Peyer's patch (tissue), 4 donors: ENCODE measurements at regions not wholly inside any gene's neighbourhood (a gene's known extent, or its start where the extent isn't known, plus 50 kb on each side); places are given as distances from the start of the nearest gene placed in this dataset.

ENCODE experiments used
- POLR2A ChIP-seq, 2 donors: fragments of 450-650 bp; IDR thresholded peaks; one replicate each; pipeline ENCODE4 v1.5.1; 2017; ENCODE audit warnings: antibody characterized with exemption in 2 of 2, mild to moderate bottlenecking in 2 of 2, moderate library complexity in 2 of 2
- TF ChIP-seq, protein P1 (sequence below), 6 experiments: fragments of 450-650 bp in 4 of 6; fragments of 200-600 bp in 2 of 6; sonication (generic) in 1 of 6; IDR thresholded peaks; one replicate each; pipeline ENCODE4 v1.5.1; 2017 to 2019; ENCODE audit warnings: antibody characterized with exemption in 6 of 6, mild to moderate bottlenecking in 3 of 6, moderate library complexity in 1 of 6

DNA sequence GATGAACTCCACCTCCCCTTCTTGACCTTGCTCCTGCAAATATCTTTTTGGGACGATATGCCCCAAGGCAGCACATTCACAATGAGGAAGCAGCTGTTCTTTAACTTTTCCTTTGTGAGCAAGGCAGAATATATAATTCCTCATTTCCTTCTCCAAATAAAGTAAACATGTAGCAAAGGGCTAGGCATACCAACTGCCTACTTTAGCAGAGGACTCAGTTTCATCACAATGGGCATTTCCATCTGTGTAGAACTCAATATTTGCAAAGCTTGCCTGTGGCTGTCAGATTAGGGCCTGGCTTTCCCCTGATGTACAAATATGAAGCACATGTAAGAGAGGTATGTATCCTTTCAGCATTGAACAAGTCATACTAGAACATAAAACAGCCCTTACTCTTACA lies 366.9 kb downstream of the RSL24D1 start:
- TF ChIP-seq, protein P1, sequence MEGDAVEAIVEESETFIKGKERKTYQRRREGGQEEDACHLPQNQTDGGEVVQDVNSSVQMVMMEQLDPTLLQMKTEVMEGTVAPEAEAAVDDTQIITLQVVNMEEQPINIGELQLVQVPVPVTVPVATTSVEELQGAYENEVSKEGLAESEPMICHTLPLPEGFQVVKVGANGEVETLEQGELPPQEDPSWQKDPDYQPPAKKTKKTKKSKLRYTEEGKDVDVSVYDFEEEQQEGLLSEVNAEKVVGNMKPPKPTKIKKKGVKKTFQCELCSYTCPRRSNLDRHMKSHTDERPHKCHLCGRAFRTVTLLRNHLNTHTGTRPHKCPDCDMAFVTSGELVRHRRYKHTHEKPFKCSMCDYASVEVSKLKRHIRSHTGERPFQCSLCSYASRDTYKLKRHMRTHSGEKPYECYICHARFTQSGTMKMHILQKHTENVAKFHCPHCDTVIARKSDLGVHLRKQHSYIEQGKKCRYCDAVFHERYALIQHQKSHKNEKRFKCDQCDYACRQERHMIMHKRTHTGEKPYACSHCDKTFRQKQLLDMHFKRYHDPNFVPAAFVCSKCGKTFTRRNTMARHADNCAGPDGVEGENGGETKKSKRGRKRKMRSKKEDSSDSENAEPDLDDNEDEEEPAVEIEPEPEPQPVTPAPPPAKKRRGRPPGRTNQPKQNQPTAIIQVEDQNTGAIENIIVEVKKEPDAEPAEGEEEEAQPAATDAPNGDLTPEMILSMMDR (IDR thresholded peaks at IDR 0.05), result no peak
- no peak for TF ChIP-seq POLR2A (IDR thresholded peaks at IDR 0.05)
